ENCODE measurements at regions not wholly inside any gene's neighbourhood (a gene's known extent, or its start where the extent isn't known, plus 50 kb on each side); places are given as distances from the start of the nearest gene placed in this dataset.

GRCh38 chr21:39065917-39066316, 117.3 kb downstream of the PSMG1 start:
- TF ChIP-seq CTCF (IDR thresholded peaks at IDR 0.05; ENCODE audit: borderline replicate concordance, extremely low read depth, low read length, poor library complexity, severe bottlenecking), result no peak
- no peak for TF ChIP-seq EZH2 (IDR thresholded peaks at IDR 0.05; ENCODE audit: borderline replicate concordance, low read depth, low read length, severe bottlenecking)
